ENCODE measurements at regions not wholly inside any gene's neighbourhood (a gene's known extent, or its start where the extent isn't known, plus 50 kb on each side); places are given as distances from the start of the nearest gene placed in this dataset.

- TF ChIP-seq SIN3A (IDR thresholded peaks at IDR 0.05; ENCODE audit: borderline replicate concordance, insufficient read depth, low read length) (no peak), REST (IDR thresholded peaks at IDR 0.05; ENCODE audit: insufficient read depth in 1 of 2, low read depth in 2 of 2, low read length in 2 of 2) (no peak), POLR2AphosphoS5 (IDR thresholded peaks at IDR 0.05; ENCODE audit: low read depth, low read length) (no peak), FOXP2 (optimal IDR thresholded peaks at IDR 0.05; ENCODE audit: borderline replicate concordance, extremely low read depth, extremely low read length, insufficient read depth) (no peak)
Measured at GRCh38 chr4:20044966-20045365, 206.7 kb upstream of the SLIT2 start.

- TF ChIP-seq TAF1 (IDR thresholded peaks at IDR 0.05; ENCODE audit: borderline replicate concordance, insufficient read depth, low read length) (no peak), SIN3A (IDR thresholded peaks at IDR 0.05; ENCODE audit: borderline replicate concordance, insufficient read depth, low read length) (no peak), REST (IDR thresholded peaks at IDR 0.05; ENCODE audit: insufficient read depth in 1 of 2, low read depth in 2 of 2, low read length in 2 of 2) (no peak), FOXP2 (optimal IDR thresholded peaks at IDR 0.05; ENCODE audit: borderline replicate concordance, extremely low read depth, extremely low read length, insufficient read depth) (no peak), POLR2AphosphoS5 (IDR thresholded peaks at IDR 0.05; ENCODE audit: low read depth, low read length) (no peak)
Measured at GRCh38 chr4:20044502-20044911, 207.2 kb upstream of the SLIT2 start.

- TF ChIP-seq REST (IDR thresholded peaks at IDR 0.05; ENCODE audit: insufficient read depth in 1 of 2, low read depth in 2 of 2, low read length in 2 of 2) (no peak), SIN3A (IDR thresholded peaks at IDR 0.05; ENCODE audit: borderline replicate concordance, insufficient read depth, low read length) (0 out of 2 replicates have a peak, but pooled peaks have one; percentile 20)
Measured at GRCh38 chr4:20043991-20044390, 207.7 kb upstream of the SLIT2 start.

GRCh38 chr4:20042769-20043168 lies 208.9 kb upstream of the SLIT2 start:
- no peak for TF ChIP-seq TAF1 (IDR thresholded peaks at IDR 0.05; ENCODE audit: borderline replicate concordance, insufficient read depth, low read length)
- no peak for TF ChIP-seq REST (IDR thresholded peaks at IDR 0.05; ENCODE audit: insufficient read depth in 1 of 2, low read depth in 2 of 2, low read length in 2 of 2)
- TF ChIP-seq SIN3A (IDR thresholded peaks at IDR 0.05; ENCODE audit: borderline replicate concordance, insufficient read depth, low read length) = no peak
- no peak for TF ChIP-seq FOXP2 (optimal IDR thresholded peaks at IDR 0.05; ENCODE audit: borderline replicate concordance, extremely low read depth, extremely low read length, insufficient read depth)
- TF ChIP-seq POLR2AphosphoS5 (IDR thresholded peaks at IDR 0.05; ENCODE audit: low read depth, low read length) = no peak

- no peak for TF ChIP-seq POLR2AphosphoS5 (IDR thresholded peaks at IDR 0.05; ENCODE audit: low read depth, low read length)
- TF ChIP-seq SIN3A (IDR thresholded peaks at IDR 0.05; ENCODE audit: borderline replicate concordance, insufficient read depth, low read length) = no peak
- no peak for TF ChIP-seq REST (IDR thresholded peaks at IDR 0.05; ENCODE audit: insufficient read depth in 1 of 2, low read depth in 2 of 2, low read length in 2 of 2)
- TF ChIP-seq TAF1 (IDR thresholded peaks at IDR 0.05; ENCODE audit: borderline replicate concordance, insufficient read depth, low read length) = no peak
- no peak for TF ChIP-seq FOXP2 (optimal IDR thresholded peaks at IDR 0.05; ENCODE audit: borderline replicate concordance, extremely low read depth, extremely low read length, insufficient read depth)
Measured at GRCh38 chr4:20041839-20042407, 209.8 kb upstream of the SLIT2 start.

All from PFSK-1 (cell line).